Right hindlimb (tissue), 1 donor: ENCODE measurements at regions not wholly inside any gene's neighbourhood (a gene's known extent, or its start where the extent isn't known, plus 50 kb on each side); places are given as distances from the start of the nearest gene placed in this dataset.
"Not testable (repeated sequence)": the region's sequence is repeated elsewhere in the genome, so short reads cannot be mapped to it uniquely, and the experiment has no call there.

Experiments used
- DNase-seq: peaks from one replicate; pipeline ENCODE4 v3.0.0-alpha.2; 2018

DNA sequence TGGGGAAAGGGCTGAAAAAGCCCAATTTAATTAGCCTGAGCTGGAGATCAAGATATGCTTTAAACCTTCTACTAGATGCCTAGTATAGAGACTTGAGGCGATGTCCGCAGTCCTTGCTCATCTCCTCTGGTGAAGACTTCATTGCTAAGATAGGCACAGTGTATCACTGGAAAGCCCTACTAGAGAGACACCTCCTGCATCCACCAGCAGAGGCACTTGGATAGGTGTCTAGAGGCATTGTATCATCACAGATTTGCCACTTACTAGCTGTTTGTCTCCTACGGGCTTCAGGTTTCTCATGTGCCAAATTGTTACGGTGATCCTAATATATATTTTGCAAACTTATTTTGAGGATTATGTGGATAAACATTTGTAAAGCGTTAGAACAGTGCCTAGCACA, 1048.5 kb downstream of the GALC start:
- DNase-seq, result no peak

- DNase-seq, result no peak
Observed at GRCh38 chr14:86943391-86944365, 1049.3 kb downstream of the GALC start.

DNA sequence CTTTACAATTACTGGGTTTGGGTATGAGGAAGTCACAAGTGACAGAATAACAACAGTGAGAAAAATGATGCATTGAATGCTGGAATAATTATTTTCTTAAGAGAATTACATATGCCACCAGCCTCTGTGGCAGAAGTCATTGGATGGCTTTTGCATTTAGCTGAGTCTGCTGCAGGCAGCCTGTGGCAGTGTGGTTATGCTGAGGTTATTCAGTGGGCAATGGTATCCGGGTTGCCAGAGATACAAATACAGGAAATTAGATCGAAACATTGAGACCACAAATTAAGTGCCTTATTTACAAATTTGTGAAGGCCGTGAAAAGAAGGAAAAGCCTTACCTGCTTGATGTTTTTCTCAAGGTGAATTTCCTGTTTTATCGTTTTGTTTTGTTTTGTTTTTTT, 1050.0 kb downstream of the GALC start:
- DNase-seq, result no peak

DNA sequence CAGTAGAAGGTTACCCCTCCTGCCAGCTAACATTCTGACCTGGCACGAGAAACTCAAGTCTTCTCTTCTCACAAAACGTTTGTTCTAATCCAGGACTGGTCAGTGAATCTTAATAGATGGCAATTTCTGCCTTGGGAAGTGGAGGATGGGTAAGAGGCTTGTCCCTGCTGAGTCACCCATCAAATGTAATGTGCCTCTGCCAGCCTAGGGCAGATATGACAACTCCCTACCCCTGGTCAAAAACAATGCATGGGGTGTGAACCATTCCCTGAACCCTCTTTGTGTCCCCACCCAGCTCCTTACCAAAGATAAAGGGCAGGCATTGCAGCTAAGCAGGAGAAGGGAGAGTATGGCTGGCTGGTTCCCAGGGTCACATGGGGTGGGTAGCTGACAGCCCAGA, 1052.9 kb downstream of the GALC start:
- DNase-seq, result no peak

DNA sequence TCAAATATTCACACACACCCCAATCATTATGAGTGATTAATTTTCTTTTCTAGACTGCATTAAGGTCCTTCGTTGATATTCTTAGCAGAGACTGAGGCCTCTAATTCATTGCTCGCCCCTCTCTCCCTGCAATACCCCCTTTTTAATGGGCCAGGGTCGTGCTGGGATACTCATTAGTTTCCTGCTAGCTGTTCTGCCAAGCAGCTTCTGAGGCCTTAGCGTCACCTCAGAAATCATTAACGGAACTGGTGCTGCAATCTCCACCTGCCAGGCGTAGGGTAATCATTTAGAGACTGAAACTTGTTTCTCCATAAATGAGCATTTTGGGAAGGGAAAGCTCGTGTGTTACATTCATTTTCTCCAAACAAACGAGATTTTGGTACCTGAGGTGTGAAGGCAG, 1054.7 kb downstream of the GALC start:
- DNase-seq, result no peak

DNA sequence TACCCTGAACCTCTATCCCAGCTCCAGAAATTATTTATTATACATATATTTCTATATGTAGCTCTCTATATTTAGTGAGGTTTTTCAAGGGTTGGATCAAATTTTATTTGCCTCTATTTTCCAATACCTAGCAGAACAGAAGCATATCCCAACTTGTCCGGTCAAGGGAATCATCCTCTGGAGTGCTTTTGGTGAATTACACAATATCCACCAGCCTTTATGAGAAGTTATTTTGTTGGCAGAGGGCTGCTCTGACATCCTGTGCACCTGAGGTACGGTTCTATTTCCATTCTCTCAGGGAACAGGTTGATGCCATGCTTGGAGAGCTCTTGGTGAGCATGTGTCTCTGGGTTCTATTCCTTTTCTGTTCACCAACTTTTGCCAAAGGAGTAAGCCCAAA, 1056.4 kb downstream of the GALC start:
- no peak for DNase-seq

GRCh38 chr14:86935241-86935885, 1057.6 kb downstream of the GALC start:
- DNase-seq, result no peak

DNA sequence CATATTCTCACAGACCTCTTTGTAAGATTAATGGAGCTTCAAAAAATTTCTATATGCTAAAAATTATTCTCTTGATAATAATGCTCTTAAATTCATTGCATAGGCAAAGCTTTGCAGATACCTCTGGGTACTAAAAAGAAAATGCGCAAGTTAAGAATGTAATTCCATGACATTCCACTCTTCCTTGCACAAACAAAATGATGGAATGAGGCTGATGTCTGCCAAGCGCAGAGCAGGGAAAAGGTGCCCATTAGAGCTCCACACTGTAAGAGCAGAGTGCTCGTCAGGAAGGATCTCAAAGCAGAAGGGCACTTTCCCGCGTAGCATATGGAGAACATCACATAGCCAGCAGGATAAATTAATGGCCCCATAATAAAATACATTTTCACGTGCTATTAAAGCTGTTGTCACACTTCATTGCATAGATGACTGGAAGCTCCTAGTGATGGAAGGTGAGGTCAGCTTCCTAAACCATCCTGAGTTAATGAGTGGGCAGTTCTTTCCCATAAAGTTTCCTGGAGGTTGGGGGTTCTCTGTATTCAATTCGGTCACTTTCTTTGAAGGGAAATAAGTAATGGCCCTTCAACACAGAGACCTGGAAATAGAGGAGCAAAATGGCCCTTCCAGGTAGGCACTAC, 1058.9 kb downstream of the GALC start:
- no peak for DNase-seq

- no peak for DNase-seq
Observed at GRCh38 chr14:86933460-86933859, 1059.5 kb downstream of the GALC start.

- DNase-seq, result no peak
Observed at GRCh38 chr14:86915406-86915805, 1077.6 kb downstream of the GALC start.

- no peak for DNase-seq
Observed at GRCh38 chr14:86912709-86913108, 1080.3 kb downstream of the GALC start.

DNA sequence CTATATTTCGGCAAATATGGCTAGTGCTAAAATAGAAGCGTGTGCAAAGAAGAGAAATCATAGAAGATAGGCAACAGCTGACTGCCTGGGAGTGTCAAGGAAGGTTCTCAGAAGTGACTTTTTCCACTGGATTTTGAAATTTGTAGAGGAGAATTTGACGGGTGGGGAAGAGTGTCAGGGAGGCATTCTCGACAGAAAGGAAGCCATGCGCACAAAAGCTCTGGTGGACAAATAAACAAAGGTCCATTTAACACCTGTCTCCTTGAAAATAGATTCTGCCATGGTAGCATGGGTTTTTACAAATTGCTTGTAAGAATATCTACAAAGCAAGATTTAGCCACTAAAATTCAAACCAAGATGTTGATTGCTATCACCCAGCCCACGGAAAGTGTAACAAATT, 1081.5 kb downstream of the GALC start:
- no peak for DNase-seq

DNA sequence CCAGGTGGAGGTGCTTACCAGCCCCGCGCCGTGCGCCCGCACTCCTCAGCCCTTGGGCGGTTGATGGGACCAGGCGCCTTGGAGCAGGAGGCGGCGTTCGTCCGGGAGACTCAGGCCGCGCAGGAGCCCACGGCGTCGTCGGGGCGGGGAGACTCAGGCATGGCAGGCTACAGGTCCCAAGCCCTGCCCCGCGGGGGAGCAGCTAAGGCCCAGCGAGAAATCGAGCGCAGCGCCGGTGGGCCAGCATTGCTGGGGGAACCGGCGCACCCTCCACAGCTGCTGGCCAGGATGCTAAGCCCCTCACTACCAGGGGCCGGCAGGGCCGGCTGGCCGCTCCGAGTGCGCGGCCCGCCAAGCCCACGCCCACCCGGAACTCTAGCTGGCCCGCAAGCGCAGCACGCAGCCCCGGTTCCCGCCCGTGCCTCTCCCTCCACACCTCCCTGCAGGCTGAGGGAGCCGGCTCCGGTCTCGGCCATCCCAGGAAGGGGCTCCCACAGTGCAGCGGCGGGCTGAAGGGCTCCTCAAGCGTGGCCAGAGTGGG, 1087.5 kb downstream of the GALC start:
- DNase-seq, result not testable (repeated sequence)

DNA sequence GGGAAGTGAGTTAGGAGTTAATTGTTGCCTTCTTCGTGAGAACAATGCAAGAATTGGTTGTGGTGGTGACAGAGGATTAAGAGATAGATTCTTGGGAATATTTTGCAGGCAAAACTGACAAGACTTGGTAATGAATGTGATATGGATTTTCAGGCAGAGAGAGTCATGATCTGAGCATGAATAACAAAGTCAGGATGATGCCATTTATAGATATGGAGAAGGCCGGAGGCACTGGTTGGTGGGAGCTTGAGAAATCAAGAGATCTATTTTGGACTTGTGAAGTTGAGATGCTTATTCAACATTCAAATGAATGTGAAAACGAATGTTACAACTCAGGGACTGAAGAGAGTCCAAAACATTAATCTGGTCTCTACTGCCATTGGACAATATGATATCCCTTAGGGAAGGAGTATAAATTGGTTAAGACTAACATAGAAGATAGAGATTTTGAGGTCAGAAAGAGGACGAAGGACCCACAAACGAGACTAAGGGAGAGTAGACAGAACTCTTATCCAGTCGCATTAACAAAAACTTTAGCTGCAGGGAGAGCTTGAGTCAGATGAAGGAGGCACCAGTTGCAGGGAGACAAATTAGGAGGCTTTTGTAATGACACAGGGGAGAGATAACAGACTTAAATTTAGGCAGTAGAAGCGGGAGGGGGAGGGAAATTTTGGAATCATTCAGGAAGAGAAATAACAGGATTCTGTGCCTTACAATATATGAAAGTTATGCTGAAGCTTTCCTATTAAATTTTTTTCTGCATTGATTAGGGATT, 1090.6 kb downstream of the GALC start:
- no peak for DNase-seq

DNA sequence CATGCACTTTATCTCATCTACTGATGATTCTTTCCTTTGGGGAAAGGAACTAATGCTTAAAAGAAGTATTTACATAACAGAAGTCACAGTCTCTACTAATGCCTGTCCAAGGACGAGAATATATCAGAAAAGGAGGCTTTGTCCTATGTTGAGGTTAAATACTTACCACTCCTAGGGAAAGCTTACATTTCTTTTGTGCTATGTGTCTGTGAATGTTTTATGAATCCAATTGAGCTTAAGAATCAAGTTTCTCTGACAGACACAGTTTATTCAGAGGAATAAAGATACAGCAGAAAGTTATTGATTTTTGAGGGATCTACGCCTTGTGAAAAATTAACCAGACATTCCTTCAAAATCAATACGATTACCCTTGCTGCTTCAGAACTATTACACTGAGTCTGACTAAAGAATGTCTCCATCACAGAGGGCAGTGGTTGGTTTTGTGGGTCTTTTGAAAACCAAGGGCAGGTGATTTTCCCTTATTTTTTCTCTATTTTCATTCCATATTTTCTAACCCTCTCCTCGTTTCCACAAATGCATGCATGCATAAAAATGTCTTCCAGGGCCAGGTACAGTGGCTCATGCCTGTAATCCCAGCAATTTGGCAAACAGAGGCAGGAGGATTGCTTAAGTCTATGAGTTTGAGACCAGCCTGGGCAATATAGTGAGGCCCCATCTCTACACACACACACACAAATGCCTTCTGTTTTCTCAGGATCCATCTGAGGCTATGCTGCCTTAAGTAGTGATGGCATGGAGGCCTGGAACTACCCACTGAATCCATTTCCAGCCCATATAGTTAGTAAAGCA, 1095.1 kb downstream of the GALC start:
- no peak for DNase-seq

GRCh38 chr14:86897224-86897623, 1095.8 kb downstream of the GALC start:
- DNase-seq, result no peak

DNA sequence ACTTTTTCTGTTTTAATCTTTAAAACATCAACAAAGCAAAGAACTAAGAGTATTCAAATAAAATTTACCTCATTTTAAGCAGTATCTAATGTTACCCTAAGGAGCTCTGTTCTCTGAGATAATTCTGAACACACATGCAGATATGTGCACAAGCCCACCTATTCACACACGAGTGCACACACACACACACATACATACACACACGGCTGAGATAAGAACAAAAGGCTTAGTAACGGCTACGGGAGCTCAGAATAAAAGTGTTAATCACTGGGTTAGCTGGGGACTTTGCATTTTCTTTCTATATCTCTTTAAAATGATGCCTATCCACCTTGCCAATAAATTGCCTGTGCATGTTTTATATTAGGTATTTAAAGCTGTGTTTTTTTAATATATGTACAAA, 1096.3 kb downstream of the GALC start:
- no peak for DNase-seq

GRCh38 chr14:86892152-86892956, 1100.6 kb downstream of the GALC start:
- no peak for DNase-seq

- no peak for DNase-seq
Observed at GRCh38 chr14:86885280-86885679, 1107.7 kb downstream of the GALC start.

DNA sequence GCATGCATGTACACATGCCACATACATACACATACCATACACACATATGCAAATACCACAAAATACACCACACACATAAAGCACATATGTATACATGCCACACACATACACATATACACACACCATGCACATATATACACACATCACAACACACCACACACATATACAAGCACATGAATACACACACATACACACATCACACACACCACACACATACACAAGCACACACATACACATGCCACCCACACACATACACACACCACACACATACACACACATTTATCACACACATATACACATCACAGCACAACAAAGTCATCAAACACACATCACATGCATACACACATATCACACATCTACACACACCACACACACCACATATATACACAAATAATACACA, 1108.5 kb downstream of the GALC start:
- no peak for DNase-seq

GRCh38 chr14:86882818-86883217, 1110.2 kb downstream of the GALC start:
- DNase-seq, result no peak
